OCI-LY1 (cell line): ENCODE measurements at regions not wholly inside any gene's neighbourhood (a gene's known extent, or its start where the extent isn't known, plus 50 kb on each side); places are given as distances from the start of the nearest gene placed in this dataset.
"Not testable (repeated sequence)": the region's sequence is repeated elsewhere in the genome, so short reads cannot be mapped to it uniquely, and the experiment has no call there.

ENCODE experiments used
- H2AFZ ChIP-seq: fragments of 200-600 bp; sonication (generic), shearing (Covaris generic); 2 replicates; pipeline ENCODE4 v1.6.0; 2014; ENCODE audit warnings: antibody characterized with exemption, mild to moderate bottlenecking, low read length
- H3F3A ChIP-seq: fragments of 200-600 bp; sonication (generic), shearing (Covaris generic); 2 replicates; pipeline ENCODE4 v1.6.0; 2014; ENCODE audit warnings: mild to moderate bottlenecking, antibody characterized with exemption, low read length, moderate library complexity; ENCODE audit not compliant: insufficient read depth
- H3K27ac ChIP-seq: fragments of 200-600 bp; sonication (generic); 2 replicates; pipeline ENCODE4 v1.5.1; 2014; ENCODE audit warnings: low read length, mixed run types, mild to moderate bottlenecking, low read depth; ENCODE audit not compliant: poor library complexity, severe bottlenecking
- H3K27me3 ChIP-seq: fragments of 200-600 bp; sonication (generic); 2 replicates; pipeline ENCODE4 v1.6.0; 2014; ENCODE audit warnings: antibody characterized with exemption, mild to moderate bottlenecking, low read length, moderate library complexity; ENCODE audit not compliant: insufficient read depth
- H3K36me3 ChIP-seq: fragments of 200-600 bp; sonication (generic); 2 replicates; pipeline ENCODE4 v1.6.1; 2014; ENCODE audit warnings: mild to moderate bottlenecking, antibody characterized with exemption, low read length, moderate library complexity, mixed read lengths; ENCODE audit not compliant: insufficient read depth
- H3K4me1 ChIP-seq: fragments of 200-600 bp; sonication (generic); 2 replicates; pipeline ENCODE4 v1.5.1; 2014; ENCODE audit warnings: mild to moderate bottlenecking, low read length, moderate library complexity; ENCODE audit not compliant: insufficient read depth, severe bottlenecking
- H3K4me2 ChIP-seq: fragments of 200-600 bp; sonication (generic), shearing (Covaris generic); 2 replicates; pipeline ENCODE4 v1.6.1; 2014; ENCODE audit warnings: low read length
- H3K4me3 ChIP-seq: fragments of 200-600 bp; sonication (generic); 2 replicates; pipeline ENCODE4 v1.5.1; 2014; ENCODE audit warnings: low read length, low read depth, mild to moderate bottlenecking, mixed read lengths; ENCODE audit not compliant: poor library complexity, severe bottlenecking
- H3K79me2 ChIP-seq: fragments of 200-600 bp; shearing (Covaris generic); 2 replicates; pipeline ENCODE4 v1.6.1; 2016; ENCODE audit warnings: mixed run types, low read length, mixed read lengths; ENCODE audit not compliant: insufficient read depth
- H3K9ac ChIP-seq: fragments of 200-600 bp; sonication (generic), shearing (Covaris generic); 2 replicates; pipeline ENCODE4 v1.6.1; 2014; ENCODE audit warnings: mild to moderate bottlenecking, low read length, mixed read lengths
- H3K9me2 ChIP-seq: fragments of 200-600 bp; sonication (generic), shearing (Covaris generic); 2 replicates; pipeline ENCODE4 v1.6.1; 2014; ENCODE audit warnings: low read depth, mild to moderate bottlenecking, low read length, mixed read lengths
- H3K9me3 ChIP-seq: fragments of 200-600 bp; shearing (Covaris generic); 2 replicates; pipeline ENCODE4 v1.6.1; 2014; ENCODE audit warnings: low read length, mixed read lengths
- H4K20me1 ChIP-seq: fragments of 200-600 bp; sonication (generic), shearing (Covaris generic); 2 replicates; pipeline ENCODE4 v1.6.0; 2016; ENCODE audit warnings: mild to moderate bottlenecking, low read length; ENCODE audit not compliant: insufficient read depth
- EZH2 ChIP-seq: fragments of 200-600 bp; sonication (generic), shearing (Covaris generic); IDR thresholded peaks from 2 replicates; pipeline ENCODE4 v1.8.0; 2017; ENCODE audit warnings: borderline replicate concordance, mixed run types, mild to moderate bottlenecking, antibody characterized with exemption, low read length, moderate library complexity, mixed read lengths
- TF ChIP-seq, protein P1 (sequence below): fragments of 200-600 bp; sonication (generic), shearing (Covaris generic); IDR thresholded peaks from 2 replicates; pipeline ENCODE4 v1.5.1; 2017; ENCODE audit warnings: mild to moderate bottlenecking, antibody characterized with exemption, low read length, moderate library complexity, mixed read lengths

DNA sequence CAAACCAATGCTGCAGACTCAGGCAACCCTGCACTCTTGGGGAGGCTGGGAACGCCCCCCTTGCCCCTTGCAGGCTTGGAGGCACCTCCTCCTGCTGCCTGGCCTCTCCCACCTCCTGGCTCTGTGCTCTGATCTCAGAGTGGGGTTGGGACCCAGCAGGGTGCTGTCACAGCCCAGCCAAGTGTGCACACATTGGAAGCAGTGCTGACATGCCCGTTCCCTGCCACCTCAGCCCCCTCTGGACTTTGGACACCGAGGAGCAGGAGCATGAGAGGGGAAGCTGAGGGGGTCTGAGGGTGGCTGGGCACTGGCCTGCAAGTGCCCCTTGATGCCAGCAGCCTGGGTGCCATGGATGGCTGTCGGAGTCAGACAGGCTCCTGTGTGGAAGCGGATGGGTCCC, 202.0 kb upstream of the ZNF337 start:
- H3K27ac ChIP-seq, H3K27me3 ChIP-seq, H3K4me1 ChIP-seq, H3K9ac ChIP-seq, H3K4me2 ChIP-seq, H3K4me3 ChIP-seq, H3K9me2 ChIP-seq, H4K20me1 ChIP-seq, H3K36me3 ChIP-seq, H3F3A ChIP-seq, H3K9me3 ChIP-seq, H3K79me2 ChIP-seq, H2AFZ ChIP-seq: not testable (repeated sequence)

DNA sequence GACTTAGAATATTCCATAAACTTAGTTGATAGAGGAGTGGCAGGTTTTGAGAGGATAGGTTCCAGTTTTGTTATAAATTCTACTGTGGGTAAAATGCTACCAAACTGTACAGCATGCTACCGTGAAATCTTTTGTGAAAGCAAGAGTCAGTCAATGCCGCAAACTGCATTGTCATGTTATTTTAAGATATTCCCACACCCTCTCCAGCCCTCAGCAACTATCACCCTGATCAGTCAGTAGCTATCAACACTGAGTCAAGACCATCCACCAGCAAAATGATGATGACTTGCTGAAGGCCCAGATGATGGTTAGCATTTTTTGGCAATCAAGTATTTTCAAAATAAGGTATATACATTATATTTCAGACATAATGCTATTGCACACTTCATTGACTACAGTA, 182.4 kb upstream of the ZNF337 start:
- not testable (repeated sequence) for H3K9me2 ChIP-seq, H3K79me2 ChIP-seq, H3K27ac ChIP-seq, H3K4me1 ChIP-seq, H3K36me3 ChIP-seq, H2AFZ ChIP-seq, H4K20me1 ChIP-seq, H3K4me2 ChIP-seq, H3K9ac ChIP-seq, H3F3A ChIP-seq, H3K4me3 ChIP-seq, H3K27me3 ChIP-seq, H3K9me3 ChIP-seq

DNA sequence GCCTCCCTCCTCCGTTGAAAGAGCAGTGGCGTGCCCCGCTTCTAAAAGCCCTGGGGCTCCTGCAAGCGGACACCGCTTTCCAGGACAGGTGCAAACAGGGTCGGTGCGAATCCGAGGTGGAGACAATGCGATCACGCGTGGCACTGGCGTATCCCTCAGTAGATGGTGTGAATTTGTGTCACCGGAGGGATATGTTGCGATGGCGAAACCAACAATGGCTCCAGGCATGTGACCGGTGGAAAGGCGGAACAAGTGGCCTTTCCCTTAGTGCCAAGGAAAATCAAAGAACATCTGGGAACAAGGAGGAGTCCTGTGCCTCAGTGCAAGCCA, 172.0 kb upstream of the ZNF337 start:
- H3K9me2 ChIP-seq, H3F3A ChIP-seq, H3K9ac ChIP-seq, H3K27ac ChIP-seq, H3K9me3 ChIP-seq, H3K36me3 ChIP-seq, H3K4me3 ChIP-seq, H2AFZ ChIP-seq, H3K4me2 ChIP-seq, H3K27me3 ChIP-seq, H3K79me2 ChIP-seq, H3K4me1 ChIP-seq, H4K20me1 ChIP-seq: not testable (repeated sequence)

DNA sequence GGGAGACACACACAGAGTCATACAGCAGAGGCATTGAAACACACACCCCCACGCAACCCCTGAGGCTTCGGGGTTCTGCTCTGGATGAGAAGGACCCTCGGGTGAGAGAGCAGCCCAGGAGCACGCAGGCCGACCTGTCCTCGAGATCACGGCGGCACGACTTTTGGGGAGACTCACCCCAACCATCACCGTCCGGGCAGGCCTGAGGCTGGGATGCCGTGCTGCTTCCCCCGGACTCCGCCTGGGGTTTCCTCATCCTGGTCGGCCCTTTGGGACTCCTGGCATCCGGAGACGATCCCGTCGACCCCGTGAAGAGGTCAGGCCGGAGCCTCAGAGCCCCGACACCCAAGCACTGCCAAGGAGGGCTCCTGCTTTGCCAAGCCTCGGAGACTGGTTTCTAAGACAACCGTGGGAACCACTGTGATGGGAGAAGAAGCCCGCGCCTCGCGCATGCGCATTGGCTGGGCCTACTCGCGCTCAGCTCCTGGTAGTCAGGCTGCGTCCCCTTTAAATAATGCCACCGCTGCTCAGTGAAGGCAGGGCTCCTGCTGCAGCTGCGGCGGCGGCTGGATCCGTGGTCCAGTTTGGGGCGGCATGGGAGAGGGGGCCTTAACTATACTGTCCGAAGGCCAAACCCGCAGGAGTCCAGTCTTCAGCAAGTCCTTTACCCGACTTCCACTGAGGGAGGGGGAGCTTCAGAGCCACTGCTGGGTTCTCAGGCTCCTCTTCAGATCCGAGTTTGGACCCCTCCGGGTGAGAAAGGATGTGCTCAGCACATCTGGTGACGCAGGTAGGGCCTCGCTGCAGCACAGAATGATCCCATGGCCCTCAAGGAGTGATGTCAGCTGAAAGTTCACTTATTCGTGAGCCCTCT, 171.4 kb upstream of the ZNF337 start:
- H3K79me2 ChIP-seq = no peaks in the 10 kb centered on the region
- no peaks in the 10 kb centered on the region for H3K9me3 ChIP-seq
- H3K4me3 ChIP-seq = no peak overlapping the region
- H3K4me2 ChIP-seq = no peak overlapping the region
- H3K9me2 ChIP-seq = no peaks in the 10 kb centered on the region
- peaks cover 6% of the 10 kb centered on the region for H3K4me1 ChIP-seq
- H2AFZ ChIP-seq = no peak overlapping the region
- no peaks in the 10 kb centered on the region for H3K36me3 ChIP-seq
- H3F3A ChIP-seq = no peaks in the 10 kb centered on the region
- H3K27ac ChIP-seq = no peak overlapping the region
- no peaks in the 10 kb centered on the region for H4K20me1 ChIP-seq
- no peaks in the 10 kb centered on the region for H3K27me3 ChIP-seq
- TF ChIP-seq, protein P1, sequence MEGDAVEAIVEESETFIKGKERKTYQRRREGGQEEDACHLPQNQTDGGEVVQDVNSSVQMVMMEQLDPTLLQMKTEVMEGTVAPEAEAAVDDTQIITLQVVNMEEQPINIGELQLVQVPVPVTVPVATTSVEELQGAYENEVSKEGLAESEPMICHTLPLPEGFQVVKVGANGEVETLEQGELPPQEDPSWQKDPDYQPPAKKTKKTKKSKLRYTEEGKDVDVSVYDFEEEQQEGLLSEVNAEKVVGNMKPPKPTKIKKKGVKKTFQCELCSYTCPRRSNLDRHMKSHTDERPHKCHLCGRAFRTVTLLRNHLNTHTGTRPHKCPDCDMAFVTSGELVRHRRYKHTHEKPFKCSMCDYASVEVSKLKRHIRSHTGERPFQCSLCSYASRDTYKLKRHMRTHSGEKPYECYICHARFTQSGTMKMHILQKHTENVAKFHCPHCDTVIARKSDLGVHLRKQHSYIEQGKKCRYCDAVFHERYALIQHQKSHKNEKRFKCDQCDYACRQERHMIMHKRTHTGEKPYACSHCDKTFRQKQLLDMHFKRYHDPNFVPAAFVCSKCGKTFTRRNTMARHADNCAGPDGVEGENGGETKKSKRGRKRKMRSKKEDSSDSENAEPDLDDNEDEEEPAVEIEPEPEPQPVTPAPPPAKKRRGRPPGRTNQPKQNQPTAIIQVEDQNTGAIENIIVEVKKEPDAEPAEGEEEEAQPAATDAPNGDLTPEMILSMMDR = no peak
- TF ChIP-seq EZH2 = no peak
- H3K9ac ChIP-seq = no peak overlapping the region

DNA sequence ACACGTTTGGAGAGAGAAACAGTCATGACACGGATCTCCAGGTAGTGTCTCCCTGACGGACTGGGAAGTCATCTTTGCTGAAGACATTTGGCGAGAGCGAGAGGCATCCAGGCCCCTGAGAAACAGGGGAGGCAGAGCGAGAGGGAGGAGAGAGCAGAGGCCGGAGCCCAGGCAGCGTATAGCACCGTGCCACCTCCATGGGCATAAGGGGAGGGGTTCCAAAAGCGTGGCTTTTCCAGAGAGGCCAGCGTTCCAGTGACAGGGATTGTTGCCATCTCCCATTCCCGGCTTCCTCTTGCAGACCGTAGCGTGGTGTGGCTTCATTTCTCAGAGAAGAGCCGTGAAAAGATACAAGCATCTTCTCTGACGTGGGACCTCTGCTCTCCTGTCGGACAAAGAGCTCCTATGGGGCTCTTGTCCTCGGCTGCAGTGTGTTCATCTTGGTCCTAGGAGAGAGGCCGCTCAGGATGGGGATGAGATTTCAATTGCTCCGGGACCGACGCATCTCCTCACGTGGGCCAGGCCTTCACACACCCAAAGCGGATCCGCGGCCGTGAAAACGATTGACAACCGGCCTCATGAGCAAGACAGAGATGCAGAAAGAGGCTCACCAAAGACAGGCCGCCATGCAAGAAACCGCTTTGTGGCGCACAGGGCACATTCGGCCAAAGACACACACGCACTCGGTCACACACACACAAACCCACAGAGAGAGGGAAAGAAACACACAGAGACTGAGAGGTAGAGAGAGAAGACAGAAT, 170.5 kb upstream of the ZNF337 start:
- not testable (repeated sequence) for H3K9me3 ChIP-seq, H3K79me2 ChIP-seq, H3K27ac ChIP-seq, H4K20me1 ChIP-seq, H3K36me3 ChIP-seq, H3F3A ChIP-seq, H3K9me2 ChIP-seq, H3K4me2 ChIP-seq, H2AFZ ChIP-seq, H3K9ac ChIP-seq, H3K4me3 ChIP-seq, H3K27me3 ChIP-seq
- peaks cover 12% of the 10 kb centered on the region for H3K4me1 ChIP-seq
